PC-3 (cell line): ENCODE measurements at regions not wholly inside any gene's neighbourhood (a gene's known extent, or its start where the extent isn't known, plus 50 kb on each side); places are given as distances from the start of the nearest gene placed in this dataset.

Experiments
- ATAC-seq: fragments of 200-7000 bp; cut with Tn5 transposase; 2 replicates; pipeline ENCODE4 v1.9.1; 2020; ENCODE audit warnings: mild to moderate bottlenecking, moderate library complexity
- BruUV-seq: library from RNA; stranded (reverse); fragments of 400-500 nt; replicated peaks from 2 replicates; lab custom pipeline; 2021; lab: Mats Ljungman, UMichigan
- CTCF ChIA-PET: fragments of 300-600 bp; sonication (Branson Sonifier 250); formaldehyde crosslinking; loops from one replicate; lab custom pipeline; 2022; ENCODE audit warnings: antibody characterized with exemption; lab: Charles Lee
- POLR2A ChIA-PET: fragments of 300-600 bp; sonication (Branson Sonifier 250); formaldehyde crosslinking; loops from one replicate; lab custom pipeline; 2022; ENCODE audit warnings: antibody characterized with exemption; ENCODE audit not compliant: unreplicated experiment; lab: Charles Lee
- DNase-seq: peaks from one replicate; pipeline ENCODE4 v3.0.0-alpha.2; 2015
- H2AFZ ChIP-seq: fragments of 300-600 bp; sonication (generic); 2 replicates; pipeline ENCODE4 v1.6.0; 2016; ENCODE audit warnings: antibody characterized with exemption, low read length
- H3F3A ChIP-seq: fragments of 300-600 bp; sonication (generic); one replicate; pipeline ENCODE4 v1.6.0; 2017; ENCODE audit warnings: antibody characterized with exemption, low read length, control low read depth, mild to moderate bottlenecking; ENCODE audit not compliant: unreplicated experiment
- H3K27ac ChIP-seq: fragments of 300-600 bp; sonication (generic); 2 replicates; pipeline ENCODE4 v1.5.1; 2016; ENCODE audit warnings: mild to moderate bottlenecking, low read length
- H3K27me3 ChIP-seq: fragments of 300-600 bp; sonication (generic); 2 replicates; pipeline ENCODE4 v1.6.1; 2016; ENCODE audit warnings: low read length, mixed read lengths
- H3K36me3 ChIP-seq: fragments of 300-600 bp; sonication (generic); 2 replicates; pipeline ENCODE4 v1.6.1; 2016; ENCODE audit warnings: low read depth, mixed run types, low read length, mixed read lengths
- H3K4me1 ChIP-seq: fragments of 300-600 bp; sonication (generic); 2 replicates; pipeline ENCODE4 v1.5.1; 2016; ENCODE audit warnings: low read length; ENCODE audit not compliant: insufficient read depth
- H3K4me2 ChIP-seq: fragments of 300-600 bp; sonication (generic); 2 replicates; pipeline ENCODE4 v1.6.0; 2016; ENCODE audit warnings: low read length
- H3K4me3 ChIP-seq: fragments of 300-600 bp; sonication (generic); 2 replicates; pipeline ENCODE4 v1.5.1; 2016; ENCODE audit warnings: mild to moderate bottlenecking, low read length, mixed read lengths
- H3K79me2 ChIP-seq: fragments of 300-600 bp; sonication (generic); 2 replicates; pipeline ENCODE4 v1.6.1; 2017; ENCODE audit warnings: low read length, mixed read lengths
- H3K9ac ChIP-seq: fragments of 300-600 bp; sonication (generic); 2 replicates; pipeline ENCODE4 v1.6.0; 2016; ENCODE audit warnings: mild to moderate bottlenecking, low read length
- H3K9me2 ChIP-seq: fragments of 300-600 bp; sonication (generic); replicated peaks from 2 replicates; pipeline ENCODE4 v1.6.1; 2016; ENCODE audit warnings: mixed run types, low read length, mixed read lengths
- H3K9me3 ChIP-seq: fragments of 300-600 bp; sonication (generic); 2 replicates; pipeline ENCODE4 v1.6.1; 2016; ENCODE audit warnings: low read length, mixed read lengths
- H4K20me1 ChIP-seq: fragments of 300-600 bp; sonication (generic); 2 replicates; pipeline ENCODE4 v1.6.1; 2016; ENCODE audit warnings: low read length, mixed read lengths
- EZH2 ChIP-seq: fragments of 300-600 bp; sonication (generic); IDR thresholded peaks from one replicate; pipeline ENCODE4 v1.6.1; 2017; ENCODE audit warnings: antibody characterized with exemption, mild to moderate bottlenecking, low read length; ENCODE audit not compliant: unreplicated experiment
- EZH2phosphoT487 ChIP-seq: fragments of 300-600 bp; sonication (generic); IDR thresholded peaks from 2 replicates; pipeline ENCODE4 v1.6.1; 2018; ENCODE audit warnings: mild to moderate bottlenecking, antibody characterized with exemption, low read length, borderline replicate concordance
- intact Hi-C: fragments of 100-400 bp; cut with micrococcal nuclease; formaldehyde crosslinking; loops from 2 replicates; pipeline ENCODE4 v1.9.0; 2023
- TF ChIP-seq, protein P1 (sequence below): fragments of 300-600 bp; sonication (generic); conservative IDR thresholded peaks from 2 replicates; pipeline ENCODE4 v1.5.1; 2017; ENCODE audit warnings: antibody characterized with exemption, low read depth, mild to moderate bottlenecking, low read length

DNA sequence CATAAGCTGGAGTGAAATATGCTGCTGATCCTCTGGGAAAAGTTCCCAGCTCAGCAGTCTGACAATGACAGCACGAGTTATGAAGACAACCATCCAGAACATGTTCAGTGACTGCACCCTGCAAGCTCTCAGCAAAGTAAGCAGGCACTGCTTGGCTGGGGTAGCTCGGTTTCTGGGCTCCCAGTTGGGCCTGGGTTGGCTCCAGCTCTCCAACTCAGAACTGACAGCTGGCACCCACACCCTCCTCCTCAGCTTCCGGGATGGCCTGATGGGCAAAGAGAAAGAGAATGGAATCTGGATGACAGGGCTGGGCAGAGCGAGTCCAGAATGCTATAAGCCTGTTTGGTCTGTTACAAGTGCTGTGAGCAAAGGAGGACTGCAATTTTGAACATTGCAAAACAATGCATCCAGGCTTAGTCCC, 185.0 kb downstream of the CSNK1G3 start:
- Histone ChIP-seq H3F3A (no peaks in the 10 kb centered on the region), H3K79me2 (no peaks in the 10 kb centered on the region), H3K27ac (no peak overlapping the region), H3K36me3 (no peaks in the 10 kb centered on the region), H3K4me3 (no peak overlapping the region), H3K27me3 (no peaks in the 10 kb centered on the region), H3K4me2 (no peak overlapping the region), H3K4me1 (peaks cover 19% of the 10 kb centered on the region), H3K9me3 (no peaks in the 10 kb centered on the region), H2AFZ (no peak overlapping the region), H4K20me1 (no peaks in the 10 kb centered on the region), H3K9ac (no peak overlapping the region), H3K9me2 (no peaks in the 10 kb centered on the region)
- ChIA-PET CTCF (no interaction called here), POLR2A (no interaction called here)
- TF ChIP-seq EZH2phosphoT487 (no peak), EZH2 (no peak)
- TF ChIP-seq, protein P1, sequence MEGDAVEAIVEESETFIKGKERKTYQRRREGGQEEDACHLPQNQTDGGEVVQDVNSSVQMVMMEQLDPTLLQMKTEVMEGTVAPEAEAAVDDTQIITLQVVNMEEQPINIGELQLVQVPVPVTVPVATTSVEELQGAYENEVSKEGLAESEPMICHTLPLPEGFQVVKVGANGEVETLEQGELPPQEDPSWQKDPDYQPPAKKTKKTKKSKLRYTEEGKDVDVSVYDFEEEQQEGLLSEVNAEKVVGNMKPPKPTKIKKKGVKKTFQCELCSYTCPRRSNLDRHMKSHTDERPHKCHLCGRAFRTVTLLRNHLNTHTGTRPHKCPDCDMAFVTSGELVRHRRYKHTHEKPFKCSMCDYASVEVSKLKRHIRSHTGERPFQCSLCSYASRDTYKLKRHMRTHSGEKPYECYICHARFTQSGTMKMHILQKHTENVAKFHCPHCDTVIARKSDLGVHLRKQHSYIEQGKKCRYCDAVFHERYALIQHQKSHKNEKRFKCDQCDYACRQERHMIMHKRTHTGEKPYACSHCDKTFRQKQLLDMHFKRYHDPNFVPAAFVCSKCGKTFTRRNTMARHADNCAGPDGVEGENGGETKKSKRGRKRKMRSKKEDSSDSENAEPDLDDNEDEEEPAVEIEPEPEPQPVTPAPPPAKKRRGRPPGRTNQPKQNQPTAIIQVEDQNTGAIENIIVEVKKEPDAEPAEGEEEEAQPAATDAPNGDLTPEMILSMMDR, result no peak
- intact Hi-C loops, result no loop called here
- DNase-seq (no peak), ATAC-seq (no peak)
- no TSS peak for BruUV-seq

- intact Hi-C loops, result no loop called here
- Histone ChIP-seq H3K4me1 (no peaks in the 10 kb centered on the region), H3F3A (no peaks in the 10 kb centered on the region), H3K27me3 (no peaks in the 10 kb centered on the region), H3K9ac (no peak overlapping the region), H3K79me2 (no peaks in the 10 kb centered on the region), H3K27ac (no peak overlapping the region), H2AFZ (no peak overlapping the region), H3K4me3 (no peak overlapping the region), H4K20me1 (no peaks in the 10 kb centered on the region), H3K36me3 (no peaks in the 10 kb centered on the region), H3K4me2 (no peak overlapping the region), H3K9me2 (no peaks in the 10 kb centered on the region), H3K9me3 (no peaks in the 10 kb centered on the region)
- no peak for DNase-seq
- no peak for ATAC-seq
- no peak for TF ChIP-seq EZH2phosphoT487
- no peak for TF ChIP-seq EZH2
- TF ChIP-seq, protein P1, result no peak
- BruUV-seq, result no TSS peak
- ChIA-PET POLR2A (no interaction called here), CTCF (no interaction called here)
Measured at GRCh38 chr5:123690821-123691220, 178.8 kb downstream of the CSNK1G3 start.

GRCh38 chr5:123681061-123681460, 169.1 kb downstream of the CSNK1G3 start:
- Histone ChIP-seq H4K20me1 (no peaks in the 10 kb centered on the region), H3K79me2 (no peaks in the 10 kb centered on the region), H2AFZ (no peak overlapping the region), H3K36me3 (no peaks in the 10 kb centered on the region), H3K4me3 (no peak overlapping the region), H3K27ac (no peak overlapping the region), H3K4me2 (no peak overlapping the region), H3K9me3 (peaks cover 7% of the 10 kb centered on the region; the same call in 1 of the 2 replicates), H3K27me3 (no peaks in the 10 kb centered on the region), H3K4me1 (no peaks in the 10 kb centered on the region), H3F3A (no peaks in the 10 kb centered on the region), H3K9me2 (no peaks in the 10 kb centered on the region), H3K9ac (no peak overlapping the region)
- DNase-seq (no peak), ATAC-seq (no peak)
- TF ChIP-seq EZH2 (no peak), EZH2phosphoT487 (no peak)
- TF ChIP-seq, protein P1, result no peak
- intact Hi-C loops, result no loop called here
- POLR2A ChIA-PET, result no interaction called here
- BruUV-seq, result no TSS peak
- CTCF ChIA-PET, result no interaction called here
